ENCODE measurements at regions not wholly inside any gene's neighbourhood (a gene's known extent, or its start where the extent isn't known, plus 50 kb on each side); places are given as distances from the start of the nearest gene placed in this dataset.
A peak's percentile ranks its signal among the peaks of the same experiment; 100 is the strongest.

DNA sequence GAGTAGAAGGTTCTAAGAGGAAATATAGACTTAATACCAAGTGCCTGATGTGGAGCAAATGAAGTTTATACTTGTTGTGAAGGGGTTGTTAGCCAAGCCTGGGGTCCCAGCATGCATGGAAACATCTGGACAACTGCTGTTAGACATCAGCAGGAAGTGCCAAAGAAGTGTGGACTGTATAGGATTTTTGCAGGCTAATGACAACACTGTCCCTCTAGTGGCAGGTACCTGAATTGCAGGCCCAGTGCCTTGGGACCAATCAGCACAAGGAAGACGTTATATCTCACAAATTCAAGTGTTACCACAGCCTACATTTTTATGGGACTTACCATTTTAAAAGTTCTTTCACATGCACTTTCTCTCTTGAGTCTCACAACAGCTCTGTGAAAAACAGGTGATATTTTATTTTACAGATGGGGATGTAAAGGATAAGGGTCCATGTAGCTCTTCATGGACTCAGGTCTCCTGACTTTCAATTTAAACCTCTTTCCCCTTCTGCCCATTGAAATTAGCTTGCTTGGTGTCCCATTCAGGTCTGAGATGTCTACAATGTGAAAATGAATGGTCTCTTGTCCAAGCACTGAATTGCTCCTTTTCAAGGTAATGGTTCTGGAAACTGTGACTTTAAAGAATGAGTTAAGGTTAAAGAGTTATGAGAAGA is 89.0 kb upstream of the MAP1B start:
- Histone ChIP-seq H3K27me3 (ENCODE audit: control insufficient read depth in 2 of 2, insufficient read depth in 1 of 2, low read length in 1 of 2) (no peaks in the 10 kb centered on the region), H3K4me3 (ENCODE audit: low read length in 2 of 2) (no peak overlapping the region), H3K4me1 (ENCODE audit: control insufficient read depth in 2 of 2, insufficient read depth in 2 of 2, low read length in 2 of 2) (no peaks in the 10 kb centered on the region), H3K9me3 (ENCODE audit: control insufficient read depth in 2 of 2, insufficient read depth in 1 of 2, low read length in 1 of 2) (no peaks in the 10 kb centered on the region), H3K36me3 (ENCODE audit: control insufficient read depth in 2 of 2, insufficient read depth in 2 of 2, low read length in 1 of 2) (no peaks in the 10 kb centered on the region), H3K27ac (ENCODE audit: low read depth in 1 of 2, low read length in 1 of 2) (no peak overlapping the region)
- DNase-seq (ENCODE audit: low read depth in 6 of 9, low spot score in 9 of 9): peak; percentile 4 to 46 (median 16)
- 27% methylated on average over 1 of the region's 1 CpG for WGBS

DNA sequence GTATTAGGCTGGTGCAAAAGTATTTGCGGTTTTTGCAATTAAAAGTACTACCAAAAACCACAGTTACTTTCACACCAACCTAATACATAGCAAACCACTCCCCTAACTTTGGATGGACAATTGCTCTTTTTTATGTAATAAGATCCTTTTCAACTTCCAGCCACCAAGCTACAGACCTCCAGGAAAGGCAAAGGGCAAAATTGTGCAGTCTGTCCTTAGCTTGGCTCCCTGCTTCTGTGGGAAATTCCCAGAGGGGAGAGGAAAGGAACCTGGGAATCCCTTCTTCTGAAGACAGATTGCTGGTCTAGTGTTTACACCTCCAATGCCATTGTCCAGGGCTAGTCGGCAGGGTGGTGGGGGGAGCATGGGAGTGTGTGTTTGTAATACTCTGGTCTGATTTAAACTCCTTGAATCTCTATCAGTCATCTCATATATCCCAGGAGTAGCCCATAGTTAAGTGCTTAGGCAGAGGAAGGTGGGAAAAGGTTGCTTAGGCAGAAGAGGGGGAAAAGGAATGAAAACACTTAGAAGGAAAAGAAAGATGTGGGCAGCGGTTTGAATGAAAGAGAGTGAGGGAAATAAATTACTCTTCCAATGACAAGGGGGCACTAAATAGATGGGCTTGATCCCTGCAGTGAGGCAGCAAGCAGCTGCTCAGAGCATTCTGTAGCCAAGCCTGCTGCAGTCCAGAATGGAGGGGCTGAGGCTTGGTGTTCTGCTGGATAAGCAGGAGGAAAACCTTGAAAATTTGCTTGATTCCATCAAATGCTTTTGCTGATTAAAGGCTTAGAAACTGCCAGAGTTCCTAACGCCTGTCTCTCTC is 86.9 kb upstream of the MAP1B start:
- H3K36me3 ChIP-seq (ENCODE audit: control insufficient read depth in 2 of 2, insufficient read depth in 2 of 2, low read length in 1 of 2): no peaks in the 10 kb centered on the region
- no peaks in the 10 kb centered on the region for H3K27me3 ChIP-seq (ENCODE audit: control insufficient read depth in 2 of 2, insufficient read depth in 1 of 2, low read length in 1 of 2)
- no peak for DNase-seq (ENCODE audit: low read depth in 6 of 9, low spot score in 9 of 9)
- 64% methylated on average over 4 of the region's 4 CpGs for WGBS
- no peak overlapping the region for H3K27ac ChIP-seq (ENCODE audit: low read depth in 1 of 2, low read length in 1 of 2)
- no peak overlapping the region for H3K4me3 ChIP-seq (ENCODE audit: low read length in 2 of 2)
- H3K4me1 ChIP-seq (ENCODE audit: control insufficient read depth in 2 of 2, insufficient read depth in 2 of 2, low read length in 2 of 2): no peaks in the 10 kb centered on the region
- H3K9me3 ChIP-seq (ENCODE audit: control insufficient read depth in 2 of 2, insufficient read depth in 1 of 2, low read length in 1 of 2): no peaks in the 10 kb centered on the region

GRCh38 chr5:72021651-72022357 is 85.5 kb upstream of the MAP1B start:
- Histone ChIP-seq H3K4me1 (ENCODE audit: control insufficient read depth in 2 of 2, insufficient read depth in 2 of 2, low read length in 2 of 2) (no peaks in the 10 kb centered on the region), H3K4me3 (ENCODE audit: low read length in 2 of 2) (no peak overlapping the region), H3K9me3 (ENCODE audit: control insufficient read depth in 2 of 2, insufficient read depth in 1 of 2, low read length in 1 of 2) (no peaks in the 10 kb centered on the region), H3K27me3 (ENCODE audit: control insufficient read depth in 2 of 2, insufficient read depth in 1 of 2, low read length in 1 of 2) (no peaks in the 10 kb centered on the region), H3K27ac (ENCODE audit: low read depth in 1 of 2, low read length in 1 of 2) (no peak overlapping the region), H3K36me3 (ENCODE audit: control insufficient read depth in 2 of 2, insufficient read depth in 2 of 2, low read length in 1 of 2) (no peaks in the 10 kb centered on the region)
- 95% methylated on average over 8 of the region's 8 CpGs for WGBS
- DNase-seq (ENCODE audit: low read depth in 6 of 9, low spot score in 9 of 9): no peak

DNA sequence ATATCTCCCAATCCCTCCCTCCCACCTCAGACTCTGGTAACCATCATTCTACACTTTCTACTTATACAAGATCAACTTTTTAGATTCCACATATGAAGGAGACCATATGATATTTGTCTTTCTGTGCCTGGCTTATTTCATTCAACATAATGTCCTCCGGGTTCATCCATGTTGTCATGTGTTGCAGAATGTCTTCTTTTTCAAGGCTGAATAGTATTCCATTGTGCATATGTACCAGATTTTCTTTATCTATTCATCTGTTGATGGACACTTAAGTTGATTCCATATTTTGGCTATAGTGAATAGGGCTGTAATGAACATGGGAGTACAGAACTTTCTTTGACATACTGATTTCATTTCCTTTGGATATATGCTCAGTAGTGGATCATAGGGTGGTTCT is 78.9 kb upstream of the MAP1B start:
- Histone ChIP-seq H3K9me3 (ENCODE audit: control insufficient read depth in 2 of 2, insufficient read depth in 1 of 2, low read length in 1 of 2) (no peaks in the 10 kb centered on the region), H3K4me3 (ENCODE audit: low read length in 2 of 2) (no peak overlapping the region), H3K27me3 (ENCODE audit: control insufficient read depth in 2 of 2, insufficient read depth in 1 of 2, low read length in 1 of 2) (no peaks in the 10 kb centered on the region), H3K4me1 (ENCODE audit: control insufficient read depth in 2 of 2, insufficient read depth in 2 of 2, low read length in 2 of 2) (no peaks in the 10 kb centered on the region), H3K36me3 (ENCODE audit: control insufficient read depth in 2 of 2, insufficient read depth in 2 of 2, low read length in 1 of 2) (no peaks in the 10 kb centered on the region), H3K27ac (ENCODE audit: low read depth in 1 of 2, low read length in 1 of 2) (no peak overlapping the region)
- whole genome bisulfite sequencing: 99% methylated on average over 1 of the region's 1 CpG
- DNase-seq (ENCODE audit: low read depth in 6 of 9, low spot score in 9 of 9): no peak

DNA sequence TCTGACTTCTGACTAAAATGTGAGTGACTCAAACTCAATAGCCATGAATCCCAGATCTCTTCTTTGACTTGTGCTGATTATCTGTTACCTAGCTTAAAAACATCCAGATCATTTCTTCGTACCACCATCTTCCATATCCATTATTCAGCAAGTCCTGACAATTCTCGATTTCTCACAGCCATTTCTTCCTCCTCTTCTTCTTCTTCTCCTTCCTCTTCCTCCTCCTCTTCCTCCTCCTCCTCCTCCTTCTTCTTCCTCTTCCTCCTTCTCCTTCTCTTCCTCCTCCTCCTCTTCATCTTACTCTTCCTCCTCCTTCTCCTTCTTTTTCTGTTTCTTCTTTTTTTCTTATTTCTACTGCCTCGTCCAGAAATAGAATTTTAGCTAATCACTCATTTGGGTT is 77.0 kb upstream of the MAP1B start:
- H3K27me3 ChIP-seq (ENCODE audit: control insufficient read depth in 2 of 2, insufficient read depth in 1 of 2, low read length in 1 of 2): no peaks in the 10 kb centered on the region
- no peak for DNase-seq (ENCODE audit: low read depth in 6 of 9, low spot score in 9 of 9)
- H3K4me3 ChIP-seq (ENCODE audit: low read length in 2 of 2): no peak overlapping the region

DNA sequence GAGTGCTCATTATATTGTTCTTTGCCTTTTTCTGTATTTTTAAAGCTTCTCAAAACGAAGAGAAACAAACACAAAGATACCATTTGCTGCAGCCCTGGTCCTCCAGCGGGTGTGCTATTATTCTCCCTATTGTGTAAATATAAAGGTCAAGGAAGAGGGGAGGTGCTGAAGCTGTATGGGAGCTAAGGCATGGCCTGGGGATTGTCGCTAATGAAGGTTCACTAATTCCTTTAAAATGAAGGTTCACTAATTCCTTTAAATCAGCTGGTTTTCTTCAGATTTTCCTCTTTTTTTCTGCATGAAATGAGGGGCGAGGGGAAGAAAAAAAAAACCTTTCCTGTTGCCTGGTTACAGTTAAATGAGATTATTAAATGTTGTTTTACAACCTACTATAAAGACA is 74.5 kb upstream of the MAP1B start:
- 62% methylated on average over 4 of the region's 4 CpGs for WGBS
- H3K9me3 ChIP-seq (ENCODE audit: control insufficient read depth in 2 of 2, insufficient read depth in 1 of 2, low read length in 1 of 2): no peaks in the 10 kb centered on the region
- no peaks in the 10 kb centered on the region for H3K27me3 ChIP-seq (ENCODE audit: control insufficient read depth in 2 of 2, insufficient read depth in 1 of 2, low read length in 1 of 2)
- no peak for DNase-seq (ENCODE audit: low read depth in 6 of 9, low spot score in 9 of 9)
- no peaks in the 10 kb centered on the region for H3K4me1 ChIP-seq (ENCODE audit: control insufficient read depth in 2 of 2, insufficient read depth in 2 of 2, low read length in 2 of 2)
- H3K4me3 ChIP-seq (ENCODE audit: low read length in 2 of 2): no peak overlapping the region
- H3K27ac ChIP-seq (ENCODE audit: low read depth in 1 of 2, low read length in 1 of 2): no peak overlapping the region
- no peaks in the 10 kb centered on the region for H3K36me3 ChIP-seq (ENCODE audit: control insufficient read depth in 2 of 2, insufficient read depth in 2 of 2, low read length in 1 of 2)

More for the DNA sequence above, 77.0 kb upstream of the MAP1B start:
- Histone ChIP-seq H3K9me3 (ENCODE audit: control insufficient read depth in 2 of 2, insufficient read depth in 1 of 2, low read length in 1 of 2) (no peaks in the 10 kb centered on the region), H3K27ac (ENCODE audit: low read depth in 1 of 2, low read length in 1 of 2) (no peak overlapping the region), H3K36me3 (ENCODE audit: control insufficient read depth in 2 of 2, insufficient read depth in 2 of 2, low read length in 1 of 2) (no peaks in the 10 kb centered on the region), H3K4me1 (ENCODE audit: control insufficient read depth in 2 of 2, insufficient read depth in 2 of 2, low read length in 2 of 2) (no peaks in the 10 kb centered on the region)
- WGBS: 92% methylated on average over 3 of the region's 3 CpGs

GRCh38 chr5:72034770-72035169 is 72.5 kb upstream of the MAP1B start:
- no peaks in the 10 kb centered on the region for H3K36me3 ChIP-seq (ENCODE audit: control insufficient read depth in 2 of 2, insufficient read depth in 2 of 2, low read length in 1 of 2)
- 86% methylated on average over 4 of the region's 4 CpGs for WGBS
- H3K4me1 ChIP-seq (ENCODE audit: control insufficient read depth in 2 of 2, insufficient read depth in 2 of 2, low read length in 2 of 2): no peaks in the 10 kb centered on the region
- no peaks in the 10 kb centered on the region for H3K27me3 ChIP-seq (ENCODE audit: control insufficient read depth in 2 of 2, insufficient read depth in 1 of 2, low read length in 1 of 2)
- no peak overlapping the region for H3K27ac ChIP-seq (ENCODE audit: low read depth in 1 of 2, low read length in 1 of 2)
- no peaks in the 10 kb centered on the region for H3K9me3 ChIP-seq (ENCODE audit: control insufficient read depth in 2 of 2, insufficient read depth in 1 of 2, low read length in 1 of 2)
- no peak overlapping the region for H3K4me3 ChIP-seq (ENCODE audit: low read length in 2 of 2)
- no peak for DNase-seq (ENCODE audit: low read depth in 6 of 9, low spot score in 9 of 9)

DNA sequence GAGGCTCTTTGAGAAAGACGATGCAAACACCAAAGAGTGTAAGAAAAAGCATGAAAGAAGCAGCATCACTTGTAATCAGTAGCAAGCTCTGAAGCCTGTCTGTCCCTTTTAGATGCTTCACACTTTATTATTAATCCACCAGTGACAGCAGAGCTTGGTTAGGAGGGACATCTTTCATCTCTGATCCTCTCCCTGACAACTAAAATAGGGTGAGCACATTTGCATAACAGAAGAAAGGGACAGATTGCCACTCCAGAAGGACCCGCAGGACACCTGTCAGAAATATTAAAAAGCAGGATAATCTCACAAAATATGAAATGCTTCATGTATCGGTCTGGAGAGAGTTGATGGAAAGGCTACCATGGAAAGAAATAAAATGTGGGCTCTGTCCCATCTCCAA is 71.4 kb upstream of the MAP1B start:
- Histone ChIP-seq H3K27ac (ENCODE audit: low read depth in 1 of 2, low read length in 1 of 2) (no peak overlapping the region), H3K4me3 (ENCODE audit: low read length in 2 of 2) (no peak overlapping the region), H3K9me3 (ENCODE audit: control insufficient read depth in 2 of 2, insufficient read depth in 1 of 2, low read length in 1 of 2) (no peaks in the 10 kb centered on the region), H3K36me3 (ENCODE audit: control insufficient read depth in 2 of 2, insufficient read depth in 2 of 2, low read length in 1 of 2) (no peaks in the 10 kb centered on the region), H3K27me3 (ENCODE audit: control insufficient read depth in 2 of 2, insufficient read depth in 1 of 2, low read length in 1 of 2) (no peaks in the 10 kb centered on the region), H3K4me1 (ENCODE audit: control insufficient read depth in 2 of 2, insufficient read depth in 2 of 2, low read length in 2 of 2) (no peaks in the 10 kb centered on the region)
- DNase-seq (ENCODE audit: low read depth in 6 of 9, low spot score in 9 of 9): no peak
- 88% methylated on average over 3 of the region's 3 CpGs for WGBS

- no peak overlapping the region for H3K27ac ChIP-seq (ENCODE audit: low read depth in 1 of 2, low read length in 1 of 2)
Observed at GRCh38 chr5:72036951-72037350, 70.3 kb upstream of the MAP1B start.

More at GRCh38 chr5:72036951-72037350, 70.3 kb upstream of the MAP1B start:
- 52% methylated on average over 3 of the region's 3 CpGs for WGBS
- no peak for DNase-seq (ENCODE audit: low read depth in 6 of 9, low spot score in 9 of 9)
- Histone ChIP-seq H3K36me3 (ENCODE audit: control insufficient read depth in 2 of 2, insufficient read depth in 2 of 2, low read length in 1 of 2) (no peaks in the 10 kb centered on the region), H3K9me3 (ENCODE audit: control insufficient read depth in 2 of 2, insufficient read depth in 1 of 2, low read length in 1 of 2) (no peaks in the 10 kb centered on the region), H3K27me3 (ENCODE audit: control insufficient read depth in 2 of 2, insufficient read depth in 1 of 2, low read length in 1 of 2) (no peaks in the 10 kb centered on the region), H3K4me3 (ENCODE audit: low read length in 2 of 2) (no peak overlapping the region), H3K4me1 (ENCODE audit: control insufficient read depth in 2 of 2, insufficient read depth in 2 of 2, low read length in 2 of 2) (no peaks in the 10 kb centered on the region)

Data from thymus (tissue), 11 donors.